ENCODE measurements at regions not wholly inside any gene's neighbourhood (a gene's known extent, or its start where the extent isn't known, plus 50 kb on each side); places are given as distances from the start of the nearest gene placed in this dataset.

DNA sequence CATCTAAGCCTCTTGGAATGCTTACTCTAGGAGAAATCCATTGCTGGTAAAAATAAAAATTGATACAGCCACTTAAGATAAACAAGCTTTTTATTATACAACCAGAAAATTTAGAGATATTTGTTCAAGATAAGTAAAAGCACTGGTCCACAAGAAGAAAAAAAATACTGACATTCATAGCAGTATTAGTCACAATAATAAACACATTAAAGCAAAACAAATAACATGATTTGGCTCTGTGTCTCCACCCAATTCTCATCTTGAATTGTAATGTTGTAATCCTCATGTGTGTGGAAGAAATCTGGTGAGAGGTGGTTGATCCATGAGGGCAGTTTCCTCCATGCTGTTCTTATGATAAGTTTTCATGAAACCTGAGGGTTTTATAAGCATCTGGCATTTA, 1093.5 kb upstream of the ADGRB3 start:
- Histone ChIP-seq H3K4me1 (ENCODE audit: control insufficient read depth, insufficient read depth, low read length) (no peaks in the 10 kb centered on the region), H3K36me3 (ENCODE audit: control insufficient read depth in 2 of 2, insufficient read depth in 1 of 2, low read length in 2 of 2) (no peaks in the 10 kb centered on the region), H3K27ac (ENCODE audit: extremely low read depth, low read depth, low read length) (no peak overlapping the region), H3K9me3 (ENCODE audit: control insufficient read depth, insufficient read depth, low read depth, low read length) (no peaks in the 10 kb centered on the region), H3K4me3 (ENCODE audit: low read depth, low read length) (no peak overlapping the region)
- TF ChIP-seq ZNF211 (tag by site-specific recombination; IDR thresholded peaks at IDR 0.05; ENCODE audit: low read depth) (no peak), KLF8 (tag by site-specific recombination; IDR thresholded peaks at IDR 0.05) (no peak), YY1 (tag by site-specific recombination; IDR thresholded peaks at IDR 0.05) (no peak), ZNF24 (tag by site-specific recombination; IDR thresholded peaks at IDR 0.05) (no peak), ZNF585B (tag by site-specific recombination; IDR thresholded peaks at IDR 0.05) (no peak), ZNF529 (tag by site-specific recombination; IDR thresholded peaks at IDR 0.05; ENCODE audit: insufficient replicate concordance) (no peak), ZNF768 (tag by site-specific recombination; IDR thresholded peaks at IDR 0.05) (no peak)
- TF ChIP-seq, protein P1, sequence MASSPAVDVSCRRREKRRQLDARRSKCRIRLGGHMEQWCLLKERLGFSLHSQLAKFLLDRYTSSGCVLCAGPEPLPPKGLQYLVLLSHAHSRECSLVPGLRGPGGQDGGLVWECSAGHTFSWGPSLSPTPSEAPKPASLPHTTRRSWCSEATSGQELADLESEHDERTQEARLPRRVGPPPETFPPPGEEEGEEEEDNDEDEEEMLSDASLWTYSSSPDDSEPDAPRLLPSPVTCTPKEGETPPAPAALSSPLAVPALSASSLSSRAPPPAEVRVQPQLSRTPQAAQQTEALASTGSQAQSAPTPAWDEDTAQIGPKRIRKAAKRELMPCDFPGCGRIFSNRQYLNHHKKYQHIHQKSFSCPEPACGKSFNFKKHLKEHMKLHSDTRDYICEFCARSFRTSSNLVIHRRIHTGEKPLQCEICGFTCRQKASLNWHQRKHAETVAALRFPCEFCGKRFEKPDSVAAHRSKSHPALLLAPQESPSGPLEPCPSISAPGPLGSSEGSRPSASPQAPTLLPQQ (tag by site-specific recombination; IDR thresholded peaks at IDR 0.05), result no peak
- TF ChIP-seq, protein P2, sequence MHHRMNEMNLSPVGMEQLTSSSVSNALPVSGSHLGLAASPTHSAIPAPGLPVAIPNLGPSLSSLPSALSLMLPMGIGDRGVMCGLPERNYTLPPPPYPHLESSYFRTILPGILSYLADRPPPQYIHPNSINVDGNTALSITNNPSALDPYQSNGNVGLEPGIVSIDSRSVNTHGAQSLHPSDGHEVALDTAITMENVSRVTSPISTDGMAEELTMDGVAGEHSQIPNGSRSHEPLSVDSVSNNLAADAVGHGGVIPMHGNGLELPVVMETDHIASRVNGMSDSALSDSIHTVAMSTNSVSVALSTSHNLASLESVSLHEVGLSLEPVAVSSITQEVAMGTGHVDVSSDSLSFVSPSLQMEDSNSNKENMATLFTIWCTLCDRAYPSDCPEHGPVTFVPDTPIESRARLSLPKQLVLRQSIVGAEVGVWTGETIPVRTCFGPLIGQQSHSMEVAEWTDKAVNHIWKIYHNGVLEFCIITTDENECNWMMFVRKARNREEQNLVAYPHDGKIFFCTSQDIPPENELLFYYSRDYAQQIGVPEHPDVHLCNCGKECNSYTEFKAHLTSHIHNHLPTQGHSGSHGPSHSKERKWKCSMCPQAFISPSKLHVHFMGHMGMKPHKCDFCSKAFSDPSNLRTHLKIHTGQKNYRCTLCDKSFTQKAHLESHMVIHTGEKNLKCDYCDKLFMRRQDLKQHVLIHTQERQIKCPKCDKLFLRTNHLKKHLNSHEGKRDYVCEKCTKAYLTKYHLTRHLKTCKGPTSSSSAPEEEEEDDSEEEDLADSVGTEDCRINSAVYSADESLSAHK (tag by site-specific recombination; IDR thresholded peaks at IDR 0.05), result no peak
- ChIA-PET POLR2A (no interaction called here), CTCF (no interaction called here)

DNA sequence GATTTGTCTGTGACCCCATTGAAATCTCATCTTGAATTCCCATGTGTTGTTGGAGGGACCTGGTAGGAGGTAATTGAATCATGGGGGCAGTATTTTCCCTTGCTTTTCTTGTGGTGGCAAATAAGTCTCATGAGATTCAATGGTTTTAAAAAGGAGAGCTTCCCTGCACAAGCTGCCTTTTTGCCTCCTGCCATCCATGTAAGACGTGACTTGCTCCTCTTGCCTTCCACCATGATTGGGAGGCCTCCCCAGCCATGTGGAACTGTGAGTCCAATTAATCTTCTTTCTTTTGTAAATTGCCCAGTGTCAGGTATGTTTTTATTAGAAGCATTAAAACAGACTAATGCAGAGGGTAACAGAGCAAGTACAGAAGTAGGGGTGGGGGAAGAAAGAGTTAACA, 1097.0 kb upstream of the ADGRB3 start:
- Histone ChIP-seq H3K36me3 (ENCODE audit: control insufficient read depth in 2 of 2, insufficient read depth in 1 of 2, low read length in 2 of 2) (no peaks in the 10 kb centered on the region), H3K4me1 (ENCODE audit: control insufficient read depth, insufficient read depth, low read length) (no peaks in the 10 kb centered on the region), H3K27ac (ENCODE audit: extremely low read depth, low read depth, low read length) (no peak overlapping the region), H3K9me3 (ENCODE audit: control insufficient read depth, insufficient read depth, low read depth, low read length) (no peaks in the 10 kb centered on the region), H3K4me3 (ENCODE audit: low read depth, low read length) (no peak overlapping the region)
- ChIA-PET CTCF (no interaction called here), POLR2A (no interaction called here)
- TF ChIP-seq, protein P3, sequence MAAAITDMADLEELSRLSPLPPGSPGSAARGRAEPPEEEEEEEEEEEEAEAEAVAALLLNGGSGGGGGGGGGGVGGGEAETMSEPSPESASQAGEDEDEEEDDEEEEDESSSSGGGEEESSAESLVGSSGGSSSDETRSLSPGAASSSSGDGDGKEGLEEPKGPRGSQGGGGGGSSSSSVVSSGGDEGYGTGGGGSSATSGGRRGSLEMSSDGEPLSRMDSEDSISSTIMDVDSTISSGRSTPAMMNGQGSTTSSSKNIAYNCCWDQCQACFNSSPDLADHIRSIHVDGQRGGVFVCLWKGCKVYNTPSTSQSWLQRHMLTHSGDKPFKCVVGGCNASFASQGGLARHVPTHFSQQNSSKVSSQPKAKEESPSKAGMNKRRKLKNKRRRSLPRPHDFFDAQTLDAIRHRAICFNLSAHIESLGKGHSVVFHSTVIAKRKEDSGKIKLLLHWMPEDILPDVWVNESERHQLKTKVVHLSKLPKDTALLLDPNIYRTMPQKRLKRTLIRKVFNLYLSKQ (tag by site-specific recombination; IDR thresholded peaks at IDR 0.05; ENCODE audit: borderline replicate concordance), result no peak
- TF ChIP-seq, protein P4, sequence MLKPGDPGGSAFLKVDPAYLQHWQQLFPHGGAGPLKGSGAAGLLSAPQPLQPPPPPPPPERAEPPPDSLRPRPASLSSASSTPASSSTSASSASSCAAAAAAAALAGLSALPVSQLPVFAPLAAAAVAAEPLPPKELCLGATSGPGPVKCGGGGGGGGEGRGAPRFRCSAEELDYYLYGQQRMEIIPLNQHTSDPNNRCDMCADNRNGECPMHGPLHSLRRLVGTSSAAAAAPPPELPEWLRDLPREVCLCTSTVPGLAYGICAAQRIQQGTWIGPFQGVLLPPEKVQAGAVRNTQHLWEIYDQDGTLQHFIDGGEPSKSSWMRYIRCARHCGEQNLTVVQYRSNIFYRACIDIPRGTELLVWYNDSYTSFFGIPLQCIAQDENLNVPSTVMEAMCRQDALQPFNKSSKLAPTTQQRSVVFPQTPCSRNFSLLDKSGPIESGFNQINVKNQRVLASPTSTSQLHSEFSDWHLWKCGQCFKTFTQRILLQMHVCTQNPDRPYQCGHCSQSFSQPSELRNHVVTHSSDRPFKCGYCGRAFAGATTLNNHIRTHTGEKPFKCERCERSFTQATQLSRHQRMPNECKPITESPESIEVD (tag by site-specific recombination; IDR thresholded peaks at IDR 0.05), result no peak

DNA sequence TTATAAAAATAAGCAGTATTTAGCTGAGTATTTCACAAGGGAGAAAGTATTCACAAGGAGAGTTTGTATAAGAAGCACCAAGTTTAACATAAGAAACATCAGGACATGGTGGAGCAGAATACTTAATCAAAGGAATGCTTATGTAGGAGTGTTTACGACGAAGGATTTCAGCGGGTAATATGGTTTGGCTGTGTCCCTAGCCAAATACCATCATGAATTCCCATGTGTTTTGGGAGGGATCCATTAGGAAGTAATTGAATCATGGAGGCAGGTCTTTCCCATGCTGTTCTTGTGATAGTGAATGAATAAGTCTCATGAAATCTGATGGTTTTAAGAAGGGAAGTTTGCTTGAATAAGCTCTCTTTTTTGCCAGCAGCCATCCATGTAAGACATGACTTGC, 1099.1 kb upstream of the ADGRB3 start:
- POLR2A ChIA-PET, result no interaction called here

More for the DNA sequence above, 1099.1 kb upstream of the ADGRB3 start:
- no peaks in the 10 kb centered on the region for H3K36me3 ChIP-seq (ENCODE audit: control insufficient read depth in 2 of 2, insufficient read depth in 1 of 2, low read length in 2 of 2)
- H3K9me3 ChIP-seq (ENCODE audit: control insufficient read depth, insufficient read depth, low read depth, low read length), result no peaks in the 10 kb centered on the region
- H3K27ac ChIP-seq (ENCODE audit: extremely low read depth, low read depth, low read length), result no peak overlapping the region
- H3K4me3 ChIP-seq (ENCODE audit: low read depth, low read length), result no peak overlapping the region
- H3K4me1 ChIP-seq (ENCODE audit: control insufficient read depth, insufficient read depth, low read length), result no peaks in the 10 kb centered on the region
- TF ChIP-seq ZNF623 (tag by site-specific recombination; IDR thresholded peaks at IDR 0.05) (no peak), OSR2 (tag by site-specific recombination; IDR thresholded peaks at IDR 0.05) (no peak), ZNF214 (tag by site-specific recombination; IDR thresholded peaks at IDR 0.05; ENCODE audit: borderline replicate concordance) (no peak), ZNF157 (tag by site-specific recombination; IDR thresholded peaks at IDR 0.05) (no peak), ZNF248 (tag by site-specific recombination; IDR thresholded peaks at IDR 0.05) (no peak), ZNF169 (tag by site-specific recombination; IDR thresholded peaks at IDR 0.05) (no peak), ZNF514 (tag by site-specific recombination; IDR thresholded peaks at IDR 0.05) (no peak), HOXD13 (CRISPR knock-in tag; IDR thresholded peaks at IDR 0.05; ENCODE audit: borderline replicate concordance) (no peak)
- TF ChIP-seq, protein P5, sequence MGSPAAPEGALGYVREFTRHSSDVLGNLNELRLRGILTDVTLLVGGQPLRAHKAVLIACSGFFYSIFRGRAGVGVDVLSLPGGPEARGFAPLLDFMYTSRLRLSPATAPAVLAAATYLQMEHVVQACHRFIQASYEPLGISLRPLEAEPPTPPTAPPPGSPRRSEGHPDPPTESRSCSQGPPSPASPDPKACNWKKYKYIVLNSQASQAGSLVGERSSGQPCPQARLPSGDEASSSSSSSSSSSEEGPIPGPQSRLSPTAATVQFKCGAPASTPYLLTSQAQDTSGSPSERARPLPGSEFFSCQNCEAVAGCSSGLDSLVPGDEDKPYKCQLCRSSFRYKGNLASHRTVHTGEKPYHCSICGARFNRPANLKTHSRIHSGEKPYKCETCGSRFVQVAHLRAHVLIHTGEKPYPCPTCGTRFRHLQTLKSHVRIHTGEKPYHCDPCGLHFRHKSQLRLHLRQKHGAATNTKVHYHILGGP (tag by site-specific recombination; IDR thresholded peaks at IDR 0.05), result no peak
- TF ChIP-seq, protein P6, sequence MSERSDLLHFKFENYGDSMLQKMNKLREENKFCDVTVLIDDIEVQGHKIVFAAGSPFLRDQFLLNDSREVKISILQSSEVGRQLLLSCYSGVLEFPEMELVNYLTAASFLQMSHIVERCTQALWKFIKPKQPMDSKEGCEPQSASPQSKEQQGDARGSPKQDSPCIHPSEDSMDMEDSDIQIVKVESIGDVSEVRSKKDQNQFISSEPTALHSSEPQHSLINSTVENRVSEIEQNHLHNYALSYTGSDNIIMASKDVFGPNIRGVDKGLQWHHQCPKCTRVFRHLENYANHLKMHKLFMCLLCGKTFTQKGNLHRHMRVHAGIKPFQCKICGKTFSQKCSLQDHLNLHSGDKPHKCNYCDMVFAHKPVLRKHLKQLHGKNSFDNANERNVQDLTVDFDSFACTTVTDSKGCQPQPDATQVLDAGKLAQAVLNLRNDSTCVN (tag by site-specific recombination; optimal IDR thresholded peaks at IDR 0.05), result no peak
- TF ChIP-seq, protein P4 (tag by site-specific recombination; IDR thresholded peaks at IDR 0.05), result no peak
- CTCF ChIA-PET, result no interaction called here

Measured in HEK293 (cell line).